ENCODE measurements at regions not wholly inside any gene's neighbourhood (a gene's known extent, or its start where the extent isn't known, plus 50 kb on each side); places are given as distances from the start of the nearest gene placed in this dataset.

GRCh38 chr6:67863346-67863745, 771.7 kb upstream of the ADGRB3 start:
- CTCF ChIA-PET, result no interaction called here
- Histone ChIP-seq H3K27me3 (replicated peaks in 2 of 5; ENCODE audit: control insufficient read depth in 4 of 5, insufficient read depth in 5 of 5, low read length in 4 of 5) (no peaks in the 10 kb centered on the region), H3K4me3 (ENCODE audit: control insufficient read depth in 1 of 7, extremely low read depth in 1 of 7, insufficient read depth in 4 of 7, low read depth in 2 of 7, low read length in 6 of 7) (no peak overlapping the region), H3K9me3 (ENCODE audit: control extremely low read depth in 1 of 5, control insufficient read depth in 4 of 5, insufficient read depth in 2 of 5, low read depth in 1 of 5, low read length in 4 of 5) (no peaks in the 10 kb centered on the region), H3K27ac (ENCODE audit: insufficient read depth in 1 of 2, low read depth in 1 of 2, low read length in 2 of 2, poor library complexity in 1 of 2, severe bottlenecking in 2 of 2) (no peak overlapping the region), H3K4me1 (ENCODE audit: control extremely low read depth in 1 of 4, control insufficient read depth in 4 of 4, insufficient read depth in 4 of 4, low read length in 3 of 4) (no peaks in the 10 kb centered on the region), H3K36me3 (ENCODE audit: control insufficient read depth in 4 of 4, insufficient read depth in 4 of 4, low read length in 3 of 4) (no peaks in the 10 kb centered on the region)
- WGBS (ENCODE audit: insufficient coverage), result no CpG with 5 or more reads among the region's 2 CpGs
- POLR2A ChIA-PET, result no interaction called here
- DNase-seq, result no peak

GRCh38 chr6:67854098-67854497, 781.0 kb upstream of the ADGRB3 start:
- Histone ChIP-seq H3K27me3 (replicated peaks in 2 of 5; ENCODE audit: control insufficient read depth in 4 of 5, insufficient read depth in 5 of 5, low read length in 4 of 5) (no peaks in the 10 kb centered on the region), H3K4me1 (ENCODE audit: control extremely low read depth in 1 of 4, control insufficient read depth in 4 of 4, insufficient read depth in 4 of 4, low read length in 3 of 4) (no peaks in the 10 kb centered on the region), H3K4me3 (ENCODE audit: control insufficient read depth in 1 of 7, extremely low read depth in 1 of 7, insufficient read depth in 4 of 7, low read depth in 2 of 7, low read length in 6 of 7) (no peak overlapping the region), H3K27ac (ENCODE audit: insufficient read depth in 1 of 2, low read depth in 1 of 2, low read length in 2 of 2, poor library complexity in 1 of 2, severe bottlenecking in 2 of 2) (no peak overlapping the region), H3K36me3 (ENCODE audit: control insufficient read depth in 4 of 4, insufficient read depth in 4 of 4, low read length in 3 of 4) (no peaks in the 10 kb centered on the region), H3K9me3 (ENCODE audit: control extremely low read depth in 1 of 5, control insufficient read depth in 4 of 5, insufficient read depth in 2 of 5, low read depth in 1 of 5, low read length in 4 of 5) (peaks cover 0 to 1% (median 0%) of the 10 kb centered on the region in 5 experiments)
- ChIA-PET POLR2A (no interaction called here), CTCF (no interaction called here)
- DNase-seq, result no peak

GRCh38 chr6:67839818-67840217, 795.3 kb upstream of the ADGRB3 start:
- 100% methylated on average over 1 of the region's 2 CpGs for WGBS (ENCODE audit: insufficient coverage)
- Histone ChIP-seq H3K4me1 (ENCODE audit: control extremely low read depth in 1 of 4, control insufficient read depth in 4 of 4, insufficient read depth in 4 of 4, low read length in 3 of 4) (no peaks in the 10 kb centered on the region), H3K4me3 (ENCODE audit: control insufficient read depth in 1 of 7, extremely low read depth in 1 of 7, insufficient read depth in 4 of 7, low read depth in 2 of 7, low read length in 6 of 7) (no peak overlapping the region), H3K27me3 (replicated peaks in 2 of 5; ENCODE audit: control insufficient read depth in 4 of 5, insufficient read depth in 5 of 5, low read length in 4 of 5) (no peaks in the 10 kb centered on the region), H3K27ac (ENCODE audit: insufficient read depth in 1 of 2, low read depth in 1 of 2, low read length in 2 of 2, poor library complexity in 1 of 2, severe bottlenecking in 2 of 2) (no peak overlapping the region), H3K9me3 (ENCODE audit: control extremely low read depth in 1 of 5, control insufficient read depth in 4 of 5, insufficient read depth in 2 of 5, low read depth in 1 of 5, low read length in 4 of 5) (peaks cover 0 to 3% (median 0%) of the 10 kb centered on the region in 5 experiments), H3K36me3 (ENCODE audit: control insufficient read depth in 4 of 4, insufficient read depth in 4 of 4, low read length in 3 of 4) (no peaks in the 10 kb centered on the region)
- DNase-seq, result no peak
- POLR2A ChIA-PET, result no interaction called here
- CTCF ChIA-PET, result no interaction called here

GRCh38 chr6:67825201-67825895, 809.7 kb upstream of the ADGRB3 start:
- WGBS (ENCODE audit: insufficient coverage), result 96% methylated on average over 25 of the region's 36 CpGs
- no peaks in the 10 kb centered on the region for H3K27me3 ChIP-seq (replicated peaks in 2 of 5; ENCODE audit: control insufficient read depth in 4 of 5, insufficient read depth in 5 of 5, low read length in 4 of 5)
- no peak overlapping the region for H3K4me3 ChIP-seq (ENCODE audit: control insufficient read depth in 1 of 7, extremely low read depth in 1 of 7, insufficient read depth in 4 of 7, low read depth in 2 of 7, low read length in 6 of 7)
- CTCF ChIA-PET, result no interaction called here
- H3K9me3 ChIP-seq (ENCODE audit: control extremely low read depth in 1 of 5, control insufficient read depth in 4 of 5, insufficient read depth in 2 of 5, low read depth in 1 of 5, low read length in 4 of 5), result peaks cover 0 to 3% (median under 1%) of the 10 kb centered on the region in 5 experiments
- no peaks in the 10 kb centered on the region for H3K36me3 ChIP-seq (ENCODE audit: control insufficient read depth in 4 of 4, insufficient read depth in 4 of 4, low read length in 3 of 4)
- POLR2A ChIA-PET, result no interaction called here
- no peak overlapping the region for H3K27ac ChIP-seq (ENCODE audit: insufficient read depth in 1 of 2, low read depth in 1 of 2, low read length in 2 of 2, poor library complexity in 1 of 2, severe bottlenecking in 2 of 2)
- DNase-seq, result no peak
- no peaks in the 10 kb centered on the region for H3K4me1 ChIP-seq (ENCODE audit: control extremely low read depth in 1 of 4, control insufficient read depth in 4 of 4, insufficient read depth in 4 of 4, low read length in 3 of 4)

GRCh38 chr6:67818322-67818721, 816.8 kb upstream of the ADGRB3 start:
- DNase-seq, result no peak
- Histone ChIP-seq H3K36me3 (ENCODE audit: control insufficient read depth in 4 of 4, insufficient read depth in 4 of 4, low read length in 3 of 4) (no peaks in the 10 kb centered on the region), H3K9me3 (ENCODE audit: control extremely low read depth in 1 of 5, control insufficient read depth in 4 of 5, insufficient read depth in 2 of 5, low read depth in 1 of 5, low read length in 4 of 5) (peaks cover 0 to 4% (median 2%) of the 10 kb centered on the region in 5 experiments), H3K27me3 (replicated peaks in 2 of 5; ENCODE audit: control insufficient read depth in 4 of 5, insufficient read depth in 5 of 5, low read length in 4 of 5) (no peaks in the 10 kb centered on the region), H3K4me1 (ENCODE audit: control extremely low read depth in 1 of 4, control insufficient read depth in 4 of 4, insufficient read depth in 4 of 4, low read length in 3 of 4) (no peaks in the 10 kb centered on the region), H3K4me3 (ENCODE audit: control insufficient read depth in 1 of 7, extremely low read depth in 1 of 7, insufficient read depth in 4 of 7, low read depth in 2 of 7, low read length in 6 of 7) (no peak overlapping the region), H3K27ac (ENCODE audit: insufficient read depth in 1 of 2, low read depth in 1 of 2, low read length in 2 of 2, poor library complexity in 1 of 2, severe bottlenecking in 2 of 2) (no peak overlapping the region)
- no CpG with 5 or more reads among the region's 2 CpGs for WGBS (ENCODE audit: insufficient coverage)
- POLR2A ChIA-PET, result no interaction called here
- CTCF ChIA-PET, result no interaction called here

GRCh38 chr6:67815623-67816022, 819.5 kb upstream of the ADGRB3 start:
- ChIA-PET POLR2A (no interaction called here), CTCF (no interaction called here)
- no peak for DNase-seq
- H3K4me3 ChIP-seq (ENCODE audit: control insufficient read depth in 1 of 7, extremely low read depth in 1 of 7, insufficient read depth in 4 of 7, low read depth in 2 of 7, low read length in 6 of 7), result no peak overlapping the region
- WGBS (ENCODE audit: insufficient coverage), result no CpG with 5 or more reads among the region's 2 CpGs
- H3K9me3 ChIP-seq (ENCODE audit: control extremely low read depth in 1 of 5, control insufficient read depth in 4 of 5, insufficient read depth in 2 of 5, low read depth in 1 of 5, low read length in 4 of 5), result peaks cover 0 to 18% (median 7%) of the 10 kb centered on the region in 5 experiments
- no peaks in the 10 kb centered on the region for H3K27me3 ChIP-seq (replicated peaks in 2 of 5; ENCODE audit: control insufficient read depth in 4 of 5, insufficient read depth in 5 of 5, low read length in 4 of 5)
- no peaks in the 10 kb centered on the region for H3K4me1 ChIP-seq (ENCODE audit: control extremely low read depth in 1 of 4, control insufficient read depth in 4 of 4, insufficient read depth in 4 of 4, low read length in 3 of 4)
- no peak overlapping the region for H3K27ac ChIP-seq (ENCODE audit: insufficient read depth in 1 of 2, low read depth in 1 of 2, low read length in 2 of 2, poor library complexity in 1 of 2, severe bottlenecking in 2 of 2)
- no peaks in the 10 kb centered on the region for H3K36me3 ChIP-seq (ENCODE audit: control insufficient read depth in 4 of 4, insufficient read depth in 4 of 4, low read length in 3 of 4)

GRCh38 chr6:67814262-67814661, 820.8 kb upstream of the ADGRB3 start:
- WGBS (ENCODE audit: insufficient coverage), result no CpG with 5 or more reads among the region's 3 CpGs
- no peaks in the 10 kb centered on the region for H3K36me3 ChIP-seq (ENCODE audit: control insufficient read depth in 4 of 4, insufficient read depth in 4 of 4, low read length in 3 of 4)
- peaks cover 0 to 16% (median 7%) of the 10 kb centered on the region in 5 experiments for H3K9me3 ChIP-seq (ENCODE audit: control extremely low read depth in 1 of 5, control insufficient read depth in 4 of 5, insufficient read depth in 2 of 5, low read depth in 1 of 5, low read length in 4 of 5)
- H3K4me3 ChIP-seq (ENCODE audit: control insufficient read depth in 1 of 7, extremely low read depth in 1 of 7, insufficient read depth in 4 of 7, low read depth in 2 of 7, low read length in 6 of 7), result no peak overlapping the region
- H3K27ac ChIP-seq (ENCODE audit: insufficient read depth in 1 of 2, low read depth in 1 of 2, low read length in 2 of 2, poor library complexity in 1 of 2, severe bottlenecking in 2 of 2), result no peak overlapping the region
- DNase-seq, result no peak
- ChIA-PET CTCF (no interaction called here), POLR2A (no interaction called here)
- no peaks in the 10 kb centered on the region for H3K27me3 ChIP-seq (replicated peaks in 2 of 5; ENCODE audit: control insufficient read depth in 4 of 5, insufficient read depth in 5 of 5, low read length in 4 of 5)
- no peaks in the 10 kb centered on the region for H3K4me1 ChIP-seq (ENCODE audit: control extremely low read depth in 1 of 4, control insufficient read depth in 4 of 4, insufficient read depth in 4 of 4, low read length in 3 of 4)

Data from common myeloid progenitor, CD34-positive (primary cell).